DND-41 (cell line): ENCODE measurements at regions not wholly inside any gene's neighbourhood (a gene's known extent, or its start where the extent isn't known, plus 50 kb on each side); places are given as distances from the start of the nearest gene placed in this dataset.

Experiments
- ATAC-seq: fragments of 200-7000 bp; cut with Tn5 transposase; 3 replicates; pipeline ENCODE4 v1.9.1; 2021; ENCODE audit warnings: low read depth; ENCODE audit not compliant: insufficient read depth
- DNase-seq: peaks from one replicate; pipeline ENCODE4 v3.0.0-alpha.2; 2020
- H2AFZ ChIP-seq: 2 replicates; pipeline ENCODE4 v1.6.0; 2012; ENCODE audit warnings: low read depth, low read length
- H3K27ac ChIP-seq: 2 replicates; pipeline ENCODE4 v1.5.1; 2012; ENCODE audit warnings: low read length, inconsistent platforms
- H3K27me3 ChIP-seq: fragments of 200-600 bp; sonication (generic); 2 replicates; pipeline ENCODE4 v1.6.0; 2012; ENCODE audit warnings: low read length, mild to moderate bottlenecking, inconsistent platforms; ENCODE audit not compliant: insufficient read depth, poor library complexity
- H3K36me3 ChIP-seq: 2 replicates; pipeline ENCODE4 v1.5.1; 2012; ENCODE audit warnings: low read length, inconsistent platforms; ENCODE audit not compliant: insufficient read depth
- H3K4me1 ChIP-seq: 2 replicates; pipeline ENCODE4 v1.5.1; 2012; ENCODE audit warnings: mild to moderate bottlenecking, low read length; ENCODE audit not compliant: insufficient read depth
- H3K4me2 ChIP-seq: 2 replicates; pipeline ENCODE4 v1.6.0; 2012; ENCODE audit warnings: mild to moderate bottlenecking, moderate library complexity, low read length, inconsistent platforms; ENCODE audit not compliant: insufficient read depth
- H3K4me3 ChIP-seq, 2 experiments: fragments of 200-600 bp in 1 of 2; shearing (Covaris generic) in 1 of 2; 2 replicates each; pipeline ENCODE4 v1.5.1; 2012 to 2016; ENCODE audit warnings: inconsistent platforms in 2 of 2, low read length in 2 of 2, mild to moderate bottlenecking in 2 of 2, low read depth in 1 of 2, moderate library complexity in 1 of 2
- H3K79me2 ChIP-seq: 2 replicates; pipeline ENCODE4 v1.6.0; 2012; ENCODE audit warnings: low read length, inconsistent platforms; ENCODE audit not compliant: insufficient read depth
- H3K9ac ChIP-seq: 2 replicates; pipeline ENCODE4 v1.6.0; 2012; ENCODE audit warnings: low read depth, mild to moderate bottlenecking, inconsistent platforms, low read length, moderate library complexity
- H3K9me3 ChIP-seq: 2 replicates; pipeline ENCODE4 v1.5.1; 2012; ENCODE audit warnings: low read length, moderate library complexity, mild to moderate bottlenecking, inconsistent platforms; ENCODE audit not compliant: insufficient read depth, severe bottlenecking
- H4K20me1 ChIP-seq: 2 replicates; pipeline ENCODE4 v1.6.0; 2012; ENCODE audit warnings: low read length; ENCODE audit not compliant: insufficient read depth
- CTCF ChIP-seq: IDR thresholded peaks from 2 replicates; pipeline ENCODE4 v1.5.1; 2012; ENCODE audit warnings: borderline replicate concordance, low read length, moderate library complexity, mild to moderate bottlenecking; ENCODE audit not compliant: poor library complexity, severe bottlenecking; ENCODE audit errors: extremely low read depth
- EZH2 ChIP-seq: IDR thresholded peaks from 3 replicates; pipeline ENCODE4 v1.6.1; 2012; ENCODE audit warnings: borderline replicate concordance, low read depth, mild to moderate bottlenecking, moderate library complexity, low read length, inconsistent platforms; ENCODE audit not compliant: severe bottlenecking

GRCh38 chr11:115817844-115818468, 313.7 kb upstream of the CADM1 start:
- DNase-seq (no peak), ATAC-seq (no peak)
- H3K36me3 ChIP-seq = no peaks in the 10 kb centered on the region
- no peak overlapping the region for H3K4me2 ChIP-seq
- no peak for TF ChIP-seq EZH2
- TF ChIP-seq CTCF = no peak
- H3K9ac ChIP-seq = no peak overlapping the region
- no peaks in the 10 kb centered on the region for H3K4me1 ChIP-seq
- no peak overlapping the region for H3K27ac ChIP-seq
- no peaks in the 10 kb centered on the region for H3K27me3 ChIP-seq
- H4K20me1 ChIP-seq = no peaks in the 10 kb centered on the region
- no peaks in the 10 kb centered on the region for H3K79me2 ChIP-seq
- no peak overlapping the region for H3K4me3 ChIP-seq
- H2AFZ ChIP-seq = no peak overlapping the region
- no peaks in the 10 kb centered on the region for H3K9me3 ChIP-seq

- DNase-seq = no peak
- TF ChIP-seq CTCF (no peak), EZH2 (no peak)
- Histone ChIP-seq H3K4me3 (no peak overlapping the region), H3K9ac (no peak overlapping the region), H3K27me3 (no peaks in the 10 kb centered on the region), H3K27ac (no peak overlapping the region), H4K20me1 (no peaks in the 10 kb centered on the region), H2AFZ (no peak overlapping the region), H3K36me3 (no peaks in the 10 kb centered on the region), H3K4me2 (no peak overlapping the region), H3K9me3 (peaks cover 12% of the 10 kb centered on the region), H3K4me1 (no peaks in the 10 kb centered on the region), H3K79me2 (no peaks in the 10 kb centered on the region)
- ATAC-seq = no peak
These were observed 304.2 kb upstream of the CADM1 start for GRCh38 chr11:115808351-115808940.

GRCh38 chr11:115806056-115806455, 301.8 kb upstream of the CADM1 start:
- Histone ChIP-seq H4K20me1 (no peaks in the 10 kb centered on the region), H3K4me1 (no peaks in the 10 kb centered on the region), H2AFZ (no peak overlapping the region), H3K9me3 (peaks cover 12% of the 10 kb centered on the region), H3K36me3 (no peaks in the 10 kb centered on the region), H3K4me2 (no peak overlapping the region), H3K27ac (no peak overlapping the region), H3K79me2 (no peaks in the 10 kb centered on the region), H3K4me3 (no peak overlapping the region), H3K27me3 (no peaks in the 10 kb centered on the region), H3K9ac (no peak overlapping the region)
- DNase-seq (no peak), ATAC-seq (no peak)
- TF ChIP-seq CTCF = no peak
- TF ChIP-seq EZH2 = no peak
